Esophagus muscularis mucosa (tissue), 3 donors: ENCODE measurements at regions not wholly inside any gene's neighbourhood (a gene's known extent, or its start where the extent isn't known, plus 50 kb on each side); places are given as distances from the start of the nearest gene placed in this dataset.

ENCODE experiments used
- CTCF ChIP-seq, 3 experiments: fragments of 200-600 bp in 2 of 3; fragments of 450-650 bp in 1 of 3; sonication (generic) in 2 of 3; IDR thresholded peaks; one replicate each; pipeline ENCODE4 v1.5.1; 2017 to 2019; ENCODE audit warnings: antibody characterized with exemption in 3 of 3, mild to moderate bottlenecking in 2 of 3, moderate library complexity in 1 of 3
- EP300 ChIP-seq: sonication (generic); formaldehyde crosslinking; IDR thresholded peaks from one replicate; pipeline ENCODE4 v1.6.1; 2017; ENCODE audit warnings: antibody characterized with exemption

DNA sequence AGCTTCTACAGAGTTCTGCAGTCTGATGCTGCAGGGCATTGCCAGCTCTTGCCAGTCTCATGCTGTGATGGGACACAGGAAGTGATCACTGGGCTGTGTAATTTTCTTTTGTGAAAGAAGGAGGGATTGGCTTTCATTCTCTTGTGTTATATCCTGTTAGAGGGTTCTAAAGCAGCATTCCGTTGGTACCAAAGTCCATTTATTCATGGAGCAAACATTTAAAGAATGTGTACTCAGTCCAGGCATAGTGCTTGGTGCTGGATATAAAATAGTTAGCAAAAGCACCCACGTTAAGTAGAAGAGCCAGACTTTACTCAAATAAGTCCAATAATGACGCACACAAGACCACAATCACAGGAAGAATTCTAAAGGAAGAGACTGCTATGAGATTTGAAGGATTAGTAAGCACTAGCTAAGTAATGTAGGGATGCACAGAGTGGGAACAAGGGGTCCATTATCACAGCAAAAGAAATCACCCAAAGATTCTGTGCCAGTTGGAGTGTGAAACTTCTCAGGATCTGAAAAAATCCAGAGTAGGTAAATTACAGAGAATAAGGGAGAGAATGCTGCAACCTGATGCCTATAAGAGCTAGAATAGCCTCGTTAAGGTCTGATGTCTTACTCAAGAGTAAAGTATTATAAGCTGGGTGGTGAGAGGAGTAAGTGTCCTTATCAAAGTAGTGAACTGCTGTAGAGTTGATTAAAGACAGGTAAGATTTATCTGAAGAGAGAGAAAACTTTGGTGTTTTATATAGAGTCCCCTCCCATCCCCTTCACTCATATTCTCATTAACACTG lies 728.3 kb downstream of the METTL15 start:
- no peak for TF ChIP-seq CTCF (IDR thresholded peaks at IDR 0.05)
- no peak for TF ChIP-seq EP300
